Thyroid gland (tissue), 4 donors: ENCODE measurements at regions not wholly inside any gene's neighbourhood (a gene's known extent, or its start where the extent isn't known, plus 50 kb on each side); places are given as distances from the start of the nearest gene placed in this dataset.

ENCODE experiments used
- POLR2A ChIP-seq, 2 donors: fragments of 450-650 bp; IDR thresholded peaks; one replicate each; pipeline ENCODE4 v1.6.1; 2017; ENCODE audit warnings: antibody characterized with exemption in 2 of 2, mild to moderate bottlenecking in 2 of 2, moderate library complexity in 1 of 2
- TF ChIP-seq, protein P1 (sequence below), 6 experiments: fragments of 200-600 bp in 3 of 6; fragments of 450-650 bp in 3 of 6; sonication (generic) in 3 of 6; IDR thresholded peaks; one replicate each; pipeline ENCODE4 v1.5.1; 2016 to 2019; ENCODE audit warnings: antibody characterized with exemption in 6 of 6, mild to moderate bottlenecking in 2 of 6, inconsistent platforms in 1 of 6, moderate library complexity in 1 of 6

DNA sequence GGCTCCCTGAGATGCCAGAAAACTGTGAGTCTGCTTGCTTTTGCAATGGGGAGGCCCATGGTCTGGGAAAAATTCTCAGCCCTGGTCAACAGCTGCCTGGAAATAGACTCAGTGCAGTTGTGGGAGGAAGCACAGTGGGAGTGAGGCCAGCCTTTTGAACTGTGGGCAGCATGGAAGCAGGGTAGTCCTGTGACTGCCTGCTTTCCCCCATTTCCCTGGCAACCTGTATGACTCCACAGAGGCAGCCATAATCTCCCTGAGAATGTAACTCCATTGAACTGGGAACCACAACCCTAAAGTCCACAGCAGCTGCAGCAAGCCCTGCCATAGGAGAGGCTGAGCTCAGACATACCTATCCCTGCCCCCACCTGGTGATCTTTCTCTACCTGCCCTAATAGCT is 494.6 kb upstream of the FAT3 start:
- TF ChIP-seq, protein P1, sequence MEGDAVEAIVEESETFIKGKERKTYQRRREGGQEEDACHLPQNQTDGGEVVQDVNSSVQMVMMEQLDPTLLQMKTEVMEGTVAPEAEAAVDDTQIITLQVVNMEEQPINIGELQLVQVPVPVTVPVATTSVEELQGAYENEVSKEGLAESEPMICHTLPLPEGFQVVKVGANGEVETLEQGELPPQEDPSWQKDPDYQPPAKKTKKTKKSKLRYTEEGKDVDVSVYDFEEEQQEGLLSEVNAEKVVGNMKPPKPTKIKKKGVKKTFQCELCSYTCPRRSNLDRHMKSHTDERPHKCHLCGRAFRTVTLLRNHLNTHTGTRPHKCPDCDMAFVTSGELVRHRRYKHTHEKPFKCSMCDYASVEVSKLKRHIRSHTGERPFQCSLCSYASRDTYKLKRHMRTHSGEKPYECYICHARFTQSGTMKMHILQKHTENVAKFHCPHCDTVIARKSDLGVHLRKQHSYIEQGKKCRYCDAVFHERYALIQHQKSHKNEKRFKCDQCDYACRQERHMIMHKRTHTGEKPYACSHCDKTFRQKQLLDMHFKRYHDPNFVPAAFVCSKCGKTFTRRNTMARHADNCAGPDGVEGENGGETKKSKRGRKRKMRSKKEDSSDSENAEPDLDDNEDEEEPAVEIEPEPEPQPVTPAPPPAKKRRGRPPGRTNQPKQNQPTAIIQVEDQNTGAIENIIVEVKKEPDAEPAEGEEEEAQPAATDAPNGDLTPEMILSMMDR (IDR thresholded peaks at IDR 0.05): no peak
- TF ChIP-seq POLR2A (IDR thresholded peaks at IDR 0.05): no peak
